GM12891 (cell line): ENCODE measurements at regions not wholly inside any gene's neighbourhood (a gene's known extent, or its start where the extent isn't known, plus 50 kb on each side); places are given as distances from the start of the nearest gene placed in this dataset.

Source experiments
- POLR2A ChIP-seq: IDR thresholded peaks from 2 replicates; pipeline ENCODE4 v1.6.1; 2011; ENCODE audit warnings: low read depth, low read length, control low read depth
- POLR2AphosphoS5 ChIP-seq: IDR thresholded peaks from 2 replicates; pipeline ENCODE4 v1.6.1; 2011; ENCODE audit warnings: low read depth, low read length, control low read depth
- SPI1 ChIP-seq: IDR thresholded peaks from 2 replicates; pipeline ENCODE4 v1.6.1; 2011; ENCODE audit warnings: low read depth, low read length, control low read depth
- TAF1 ChIP-seq: IDR thresholded peaks from 2 replicates; pipeline ENCODE4 v1.6.1; 2011; ENCODE audit warnings: low read depth, low read length, control low read depth

- TF ChIP-seq POLR2AphosphoS5 (no peak), POLR2A (no peak), TAF1 (no peak), SPI1 (no peak)
Observed at GRCh38 chr2:150698016-150698661, 210.7 kb upstream of the RND3 start.
